GM19455 (cell line): ENCODE measurements at regions not wholly inside any gene's neighbourhood (a gene's known extent, or its start where the extent isn't known, plus 50 kb on each side); places are given as distances from the start of the nearest gene placed in this dataset.
"Not testable (repeated sequence)": the region's sequence is repeated elsewhere in the genome, so short reads cannot be mapped to it uniquely, and the experiment has no call there.

Experiments used
- ATAC-seq: cut with Tn5 transposase; IDR thresholded peaks from one replicate; pipeline ENCODE4 v1.9.1; 2021; ENCODE audit not compliant: unreplicated experiment

- ATAC-seq: no peak
Observed at GRCh38 chr2:64908406-64908805, 80.8 kb upstream of the SLC1A4 start.

- ATAC-seq: no peak
Observed at GRCh38 chr2:64910523-64910922, 78.7 kb upstream of the SLC1A4 start.

- ATAC-seq: no peak
Observed at GRCh38 chr2:64910972-64911433, 78.2 kb upstream of the SLC1A4 start.

- no peak for ATAC-seq
Observed at GRCh38 chr2:64913357-64913869, 75.8 kb upstream of the SLC1A4 start.

GRCh38 chr2:64914247-64914646, 75.0 kb upstream of the SLC1A4 start:
- ATAC-seq: no peak

GRCh38 chr2:64914735-64915509, 74.3 kb upstream of the SLC1A4 start:
- ATAC-seq: peak; percentile 62

- ATAC-seq: peak; percentile 8
Observed at GRCh38 chr2:64915510-64915900, 73.7 kb upstream of the SLC1A4 start.

- ATAC-seq: no peak
Observed at GRCh38 chr2:64918220-64918886, 70.8 kb upstream of the SLC1A4 start.

GRCh38 chr2:64919261-64919660, 69.9 kb upstream of the SLC1A4 start:
- ATAC-seq: no peak

GRCh38 chr2:64922482-64923384, 66.5 kb upstream of the SLC1A4 start:
- ATAC-seq: no peak

- ATAC-seq: no peak
Observed at GRCh38 chr2:64923385-64923710, 65.9 kb upstream of the SLC1A4 start.

- ATAC-seq: no peak
Observed at GRCh38 chr2:64924170-64924934, 64.8 kb upstream of the SLC1A4 start.

GRCh38 chr2:64925930-64926722, 63.1 kb upstream of the SLC1A4 start:
- ATAC-seq: not testable (repeated sequence)

GRCh38 chr2:64928813-64929212, 60.4 kb upstream of the SLC1A4 start:
- ATAC-seq: no peak

- no peak for ATAC-seq
Observed at GRCh38 chr2:64929333-64929732, 59.9 kb upstream of the SLC1A4 start.

GRCh38 chr2:64930258-64930671, 58.9 kb upstream of the SLC1A4 start:
- no peak for ATAC-seq

GRCh38 chr2:64931246-64932115, 57.7 kb upstream of the SLC1A4 start:
- ATAC-seq: no peak

GRCh38 chr2:64932116-64932370, 57.2 kb upstream of the SLC1A4 start:
- no peak for ATAC-seq
